Activated naive CD4-positive, alpha-beta T cell treated with anti-CD3 and anti-CD28 coated beads for 36 hours (primary cell): ENCODE measurements at regions not wholly inside any gene's neighbourhood (a gene's known extent, or its start where the extent isn't known, plus 50 kb on each side); places are given as distances from the start of the nearest gene placed in this dataset.

Experiments
- CTCF ChIA-PET: fragments of 350-600 bp; sonication (Branson Sonifier 250); formaldehyde crosslinking; loops from one replicate; lab custom pipeline; 2021; ENCODE audit warnings: antibody characterized with exemption; lab: Charles Lee
- DNase-seq: peaks from one replicate; pipeline ENCODE4 v3.0.0-alpha.2; 2020
- H3K27ac Mint-ChIP-seq: one replicate; pipeline ENCODE4 v1.8.0; 2021; ENCODE audit warnings: mild to moderate bottlenecking, mixed read lengths
- H3K27me3 Mint-ChIP-seq: one replicate; pipeline ENCODE4 v1.8.0; 2021; ENCODE audit warnings: low read depth, mixed read lengths
- H3K36me3 Mint-ChIP-seq: one replicate; pipeline ENCODE4 v1.8.0; 2021; ENCODE audit warnings: low read depth, mixed read lengths
- H3K4me1 Mint-ChIP-seq: one replicate; pipeline ENCODE4 v1.8.0; 2021; ENCODE audit warnings: low read depth, mixed read lengths
- H3K4me3 Mint-ChIP-seq: one replicate; pipeline ENCODE4 v1.8.0; 2021; ENCODE audit warnings: mild to moderate bottlenecking, moderate library complexity, mixed read lengths
- H3K9me3 Mint-ChIP-seq: one replicate; pipeline ENCODE4 v1.8.0; 2021; ENCODE audit warnings: mixed read lengths
- intact Hi-C: fragments of 100-400 bp; cut with micrococcal nuclease; formaldehyde crosslinking; loops from one replicate; pipeline ENCODE4 v1.15.1; 2023

- H3K27me3 Mint-ChIP-seq, result no peaks in the 10 kb centered on the region
Observed at GRCh38 chr6:67608099-67608749, 1026.9 kb upstream of the ADGRB3 start.

GRCh38 chr6:67606906-67607828 lies 1027.9 kb upstream of the ADGRB3 start:
- no peaks in the 10 kb centered on the region for H3K4me1 Mint-ChIP-seq
- CTCF ChIA-PET, result interaction anchor here (0.6 kb wide), 1 partner anchor 456 kb away, joined by 4 read pairs; no protein-coding TSS in a partner anchor
- no peaks in the 10 kb centered on the region for H3K27me3 Mint-ChIP-seq
- H3K27ac Mint-ChIP-seq, result no peak overlapping the region
- H3K4me3 Mint-ChIP-seq, result no peak overlapping the region
- H3K36me3 Mint-ChIP-seq, result no peaks in the 10 kb centered on the region
- DNase-seq, result no peak
- intact Hi-C loops, result no loop called here
- no peaks in the 10 kb centered on the region for H3K9me3 Mint-ChIP-seq

More at GRCh38 chr6:67608099-67608749, 1026.9 kb upstream of the ADGRB3 start:
- no peak for DNase-seq
- H3K27ac Mint-ChIP-seq, result no peak overlapping the region
- CTCF ChIA-PET, result no interaction called here
- H3K4me1 Mint-ChIP-seq, result no peaks in the 10 kb centered on the region
- H3K36me3 Mint-ChIP-seq, result no peaks in the 10 kb centered on the region
- intact Hi-C loops, result no loop called here
- H3K4me3 Mint-ChIP-seq, result no peak overlapping the region
- peaks cover 3% of the 10 kb centered on the region for H3K9me3 Mint-ChIP-seq

- Mint-ChIP-seq H3K27ac (no peak overlapping the region), H3K4me1 (no peaks in the 10 kb centered on the region), H3K9me3 (peaks cover 3% of the 10 kb centered on the region), H3K36me3 (no peaks in the 10 kb centered on the region), H3K4me3 (no peak overlapping the region), H3K27me3 (no peaks in the 10 kb centered on the region)
- DNase-seq, result no peak
- CTCF ChIA-PET, result no interaction called here
- intact Hi-C loops, result no loop called here
Observed at GRCh38 chr6:67594366-67594765, 1040.7 kb upstream of the ADGRB3 start.

- Mint-ChIP-seq H3K27ac (no peak overlapping the region), H3K36me3 (no peaks in the 10 kb centered on the region), H3K4me3 (no peak overlapping the region), H3K4me1 (no peaks in the 10 kb centered on the region), H3K27me3 (no peaks in the 10 kb centered on the region), H3K9me3 (peaks cover 3% of the 10 kb centered on the region)
- intact Hi-C loops, result no loop called here
- CTCF ChIA-PET, result no interaction called here
- no peak for DNase-seq
Observed at GRCh38 chr6:67593247-67593646, 1041.8 kb upstream of the ADGRB3 start.

- Mint-ChIP-seq H3K27ac (no peak overlapping the region), H3K9me3 (peaks cover 5% of the 10 kb centered on the region), H3K27me3 (no peaks in the 10 kb centered on the region), H3K4me1 (no peaks in the 10 kb centered on the region), H3K4me3 (no peak overlapping the region), H3K36me3 (no peaks in the 10 kb centered on the region)
- CTCF ChIA-PET, result no interaction called here
- no peak for DNase-seq
- intact Hi-C loops, result no loop called here
Observed at GRCh38 chr6:67591910-67592309, 1043.2 kb upstream of the ADGRB3 start.

GRCh38 chr6:67567842-67568241 lies 1067.2 kb upstream of the ADGRB3 start:
- no peak overlapping the region for H3K4me3 Mint-ChIP-seq
- CTCF ChIA-PET, result no interaction called here
- intact Hi-C loops, result no loop called here
- no peaks in the 10 kb centered on the region for H3K27me3 Mint-ChIP-seq
- no peaks in the 10 kb centered on the region for H3K36me3 Mint-ChIP-seq
- no peaks in the 10 kb centered on the region for H3K4me1 Mint-ChIP-seq
- DNase-seq, result no peak
- peaks cover 5% of the 10 kb centered on the region for H3K9me3 Mint-ChIP-seq
- no peak overlapping the region for H3K27ac Mint-ChIP-seq

GRCh38 chr6:67563671-67564070 lies 1071.4 kb upstream of the ADGRB3 start:
- Mint-ChIP-seq H3K36me3 (no peaks in the 10 kb centered on the region), H3K4me3 (no peak overlapping the region), H3K4me1 (no peaks in the 10 kb centered on the region), H3K27ac (no peak overlapping the region), H3K9me3 (no peaks in the 10 kb centered on the region), H3K27me3 (no peaks in the 10 kb centered on the region)
- CTCF ChIA-PET, result no interaction called here
- intact Hi-C loops, result no loop called here
- DNase-seq, result no peak

- Mint-ChIP-seq H3K27me3 (no peaks in the 10 kb centered on the region), H3K27ac (no peak overlapping the region), H3K36me3 (no peaks in the 10 kb centered on the region), H3K4me3 (no peak overlapping the region), H3K9me3 (peaks cover 9% of the 10 kb centered on the region), H3K4me1 (no peaks in the 10 kb centered on the region)
- no peak for DNase-seq
- intact Hi-C loops, result no loop called here
- CTCF ChIA-PET, result no interaction called here
Observed at GRCh38 chr6:67560068-67560467, 1075.0 kb upstream of the ADGRB3 start.

GRCh38 chr6:67558985-67559384 lies 1076.1 kb upstream of the ADGRB3 start:
- CTCF ChIA-PET, result no interaction called here
- H3K9me3 Mint-ChIP-seq, result peaks cover 10% of the 10 kb centered on the region
- no peaks in the 10 kb centered on the region for H3K36me3 Mint-ChIP-seq
- DNase-seq, result no peak
- no peak overlapping the region for H3K4me3 Mint-ChIP-seq
- H3K27me3 Mint-ChIP-seq, result no peaks in the 10 kb centered on the region
- no peaks in the 10 kb centered on the region for H3K4me1 Mint-ChIP-seq
- H3K27ac Mint-ChIP-seq, result no peak overlapping the region
- intact Hi-C loops, result no loop called here

- Mint-ChIP-seq H3K4me3 (no peak overlapping the region), H3K36me3 (no peaks in the 10 kb centered on the region), H3K27me3 (no peaks in the 10 kb centered on the region), H3K4me1 (no peaks in the 10 kb centered on the region), H3K27ac (no peak overlapping the region), H3K9me3 (peaks cover 21% of the 10 kb centered on the region)
- intact Hi-C loops, result no loop called here
- CTCF ChIA-PET, result no interaction called here
- DNase-seq, result no peak
Observed at GRCh38 chr6:67544851-67545452, 1090.1 kb upstream of the ADGRB3 start.

- Mint-ChIP-seq H3K4me3 (no peak overlapping the region), H3K4me1 (no peaks in the 10 kb centered on the region), H3K9me3 (peaks cover 20% of the 10 kb centered on the region), H3K36me3 (no peaks in the 10 kb centered on the region), H3K27me3 (no peaks in the 10 kb centered on the region), H3K27ac (no peak overlapping the region)
- no peak for DNase-seq
- CTCF ChIA-PET, result no interaction called here
- intact Hi-C loops, result no loop called here
Observed at GRCh38 chr6:67541586-67541985, 1093.5 kb upstream of the ADGRB3 start.

GRCh38 chr6:67538032-67538431 lies 1097.0 kb upstream of the ADGRB3 start:
- Mint-ChIP-seq H3K36me3 (no peaks in the 10 kb centered on the region), H3K27me3 (no peaks in the 10 kb centered on the region), H3K9me3 (peaks cover 11% of the 10 kb centered on the region)

More at GRCh38 chr6:67538032-67538431, 1097.0 kb upstream of the ADGRB3 start:
- DNase-seq, result no peak
- no peak overlapping the region for H3K4me3 Mint-ChIP-seq
- CTCF ChIA-PET, result no interaction called here
- H3K4me1 Mint-ChIP-seq, result no peaks in the 10 kb centered on the region
- H3K27ac Mint-ChIP-seq, result no peak overlapping the region
- intact Hi-C loops, result no loop called here
